GM21619 (cell line): ENCODE measurements at regions not wholly inside any gene's neighbourhood (a gene's known extent, or its start where the extent isn't known, plus 50 kb on each side); places are given as distances from the start of the nearest gene placed in this dataset.

Source experiments
- ATAC-seq: cut with Tn5 transposase; IDR thresholded peaks from one replicate; pipeline ENCODE4 v1.9.1; 2021; ENCODE audit not compliant: unreplicated experiment

GRCh38 chr13:76713280-76713679 lies 172.9 kb downstream of the KCTD12 start:
- ATAC-seq = no peak

GRCh38 chr13:76711550-76712182 lies 174.5 kb downstream of the KCTD12 start:
- no peak for ATAC-seq

GRCh38 chr13:76709851-76710250 lies 176.4 kb downstream of the KCTD12 start:
- ATAC-seq = no peak

- ATAC-seq = no peak
Measured at GRCh38 chr13:76708138-76708688, 178.0 kb downstream of the KCTD12 start.

GRCh38 chr13:76707360-76707759 lies 178.8 kb downstream of the KCTD12 start:
- ATAC-seq = no peak

GRCh38 chr13:76703621-76704288 lies 182.4 kb downstream of the KCTD12 start:
- ATAC-seq = no peak

- ATAC-seq = no peak
Measured at GRCh38 chr13:76703216-76703615, 183.0 kb downstream of the KCTD12 start.

- ATAC-seq = no peak
Measured at GRCh38 chr13:76697288-76697687, 188.9 kb downstream of the KCTD12 start.

GRCh38 chr13:76696370-76696769 lies 189.8 kb downstream of the KCTD12 start:
- no peak for ATAC-seq

- no peak for ATAC-seq
Measured at GRCh38 chr13:76693086-76693485, 193.1 kb downstream of the KCTD12 start.

GRCh38 chr13:76692346-76692745 lies 193.9 kb downstream of the KCTD12 start:
- ATAC-seq = no peak

- ATAC-seq = no peak
Measured at GRCh38 chr13:76690611-76691010, 195.6 kb downstream of the KCTD12 start.

GRCh38 chr13:76687467-76687866 lies 198.7 kb downstream of the KCTD12 start:
- no peak for ATAC-seq

GRCh38 chr13:76685938-76686337 lies 200.3 kb downstream of the KCTD12 start:
- ATAC-seq = no peak

- ATAC-seq = no peak
Measured at GRCh38 chr13:76684336-76684735, 201.9 kb downstream of the KCTD12 start.

- ATAC-seq = no peak
Measured at GRCh38 chr13:76683854-76684253, 202.4 kb downstream of the KCTD12 start.

- ATAC-seq = no peak
Measured at GRCh38 chr13:76683168-76683567, 203.0 kb downstream of the KCTD12 start.

GRCh38 chr13:76680112-76680511 lies 206.1 kb downstream of the KCTD12 start:
- no peak for ATAC-seq

- no peak for ATAC-seq
Measured at GRCh38 chr13:76677043-76677442, 209.2 kb downstream of the KCTD12 start.

- ATAC-seq = no peak
Measured at GRCh38 chr13:76672420-76672819, 213.8 kb downstream of the KCTD12 start.

GRCh38 chr13:76668716-76669115 lies 217.5 kb downstream of the KCTD12 start:
- no peak for ATAC-seq

GRCh38 chr13:76668141-76668540 lies 218.1 kb downstream of the KCTD12 start:
- no peak for ATAC-seq

- no peak for ATAC-seq
Measured at GRCh38 chr13:76667551-76667950, 218.7 kb downstream of the KCTD12 start.
